ENCODE measurements at regions not wholly inside any gene's neighbourhood (a gene's known extent, or its start where the extent isn't known, plus 50 kb on each side); places are given as distances from the start of the nearest gene placed in this dataset.

DNA sequence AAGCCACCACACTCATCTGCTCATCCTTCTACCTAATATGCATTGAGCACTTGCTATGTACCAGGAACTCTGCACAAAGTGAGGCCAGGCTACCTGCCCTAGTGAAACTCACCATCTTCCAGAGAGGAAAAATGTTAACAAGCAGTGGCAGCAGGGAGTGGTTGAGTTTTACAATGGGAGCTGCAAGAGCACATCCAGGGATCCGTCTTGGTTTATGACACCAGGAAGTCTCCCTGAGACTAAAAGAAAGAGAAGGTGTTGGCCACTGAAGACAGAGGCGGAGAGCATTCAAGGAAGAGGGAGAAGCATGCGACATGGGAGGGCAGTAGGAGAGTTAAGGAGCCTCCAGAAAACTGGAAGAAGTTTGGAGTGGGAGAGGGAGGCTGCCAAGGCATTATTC, 178.1 kb upstream of the CPEB2 start:
- no peak for DNase-seq
- Histone ChIP-seq H3K27me3 (ENCODE audit: insufficient read depth, low read depth) (no peaks in the 10 kb centered on the region), H3K9me2 (ENCODE audit: insufficient read depth) (no peaks in the 10 kb centered on the region), H3K4me2 (no peak overlapping the region), H3K36me3 (ENCODE audit: low read depth) (no peaks in the 10 kb centered on the region), H3K4me1 (replicated peaks; ENCODE audit: insufficient read depth) (no peaks in the 10 kb centered on the region), H4K20me1 (ENCODE audit: insufficient read depth) (no peaks in the 10 kb centered on the region), H3K79me2 (ENCODE audit: low read depth) (no peaks in the 10 kb centered on the region), H2AFZ (no peak overlapping the region), H3K27ac (no peak overlapping the region), H3K4me3 (no peak overlapping the region), H3F3A (ENCODE audit: insufficient read depth, low read depth) (no peaks in the 10 kb centered on the region), H3K9me3 (ENCODE audit: insufficient read depth, low read depth) (no peaks in the 10 kb centered on the region)
- no TSS peak for BruUV-seq (replicated peaks)
- TF ChIP-seq, protein P1, sequence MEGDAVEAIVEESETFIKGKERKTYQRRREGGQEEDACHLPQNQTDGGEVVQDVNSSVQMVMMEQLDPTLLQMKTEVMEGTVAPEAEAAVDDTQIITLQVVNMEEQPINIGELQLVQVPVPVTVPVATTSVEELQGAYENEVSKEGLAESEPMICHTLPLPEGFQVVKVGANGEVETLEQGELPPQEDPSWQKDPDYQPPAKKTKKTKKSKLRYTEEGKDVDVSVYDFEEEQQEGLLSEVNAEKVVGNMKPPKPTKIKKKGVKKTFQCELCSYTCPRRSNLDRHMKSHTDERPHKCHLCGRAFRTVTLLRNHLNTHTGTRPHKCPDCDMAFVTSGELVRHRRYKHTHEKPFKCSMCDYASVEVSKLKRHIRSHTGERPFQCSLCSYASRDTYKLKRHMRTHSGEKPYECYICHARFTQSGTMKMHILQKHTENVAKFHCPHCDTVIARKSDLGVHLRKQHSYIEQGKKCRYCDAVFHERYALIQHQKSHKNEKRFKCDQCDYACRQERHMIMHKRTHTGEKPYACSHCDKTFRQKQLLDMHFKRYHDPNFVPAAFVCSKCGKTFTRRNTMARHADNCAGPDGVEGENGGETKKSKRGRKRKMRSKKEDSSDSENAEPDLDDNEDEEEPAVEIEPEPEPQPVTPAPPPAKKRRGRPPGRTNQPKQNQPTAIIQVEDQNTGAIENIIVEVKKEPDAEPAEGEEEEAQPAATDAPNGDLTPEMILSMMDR (conservative IDR thresholded peaks at IDR 0.05): no peak
- TF ChIP-seq EZH2 (IDR thresholded peaks at IDR 0.05; ENCODE audit: low read depth): no peak
- ChIA-PET CTCF (no interaction called here), POLR2A (ENCODE audit: unreplicated experiment) (no interaction called here)
- intact Hi-C loops (cut with micrococcal nuclease; ENCODE audit: unreplicated experiment): no loop called here

- Histone ChIP-seq H3K4me2 (no peak overlapping the region), H3K4me1 (replicated peaks; ENCODE audit: insufficient read depth) (peaks cover 4% of the 10 kb centered on the region; the same call in 1 of the 2 replicates), H3K36me3 (ENCODE audit: low read depth) (no peaks in the 10 kb centered on the region), H3K27me3 (ENCODE audit: insufficient read depth, low read depth) (no peaks in the 10 kb centered on the region), H3F3A (ENCODE audit: insufficient read depth, low read depth) (no peaks in the 10 kb centered on the region), H3K79me2 (ENCODE audit: low read depth) (no peaks in the 10 kb centered on the region), H3K27ac (no peak overlapping the region), H3K9me3 (ENCODE audit: insufficient read depth, low read depth) (no peaks in the 10 kb centered on the region), H4K20me1 (ENCODE audit: insufficient read depth) (no peaks in the 10 kb centered on the region), H2AFZ (no peak overlapping the region), H3K4me3 (no peak overlapping the region), H3K9me2 (ENCODE audit: insufficient read depth) (no peaks in the 10 kb centered on the region)
- ChIA-PET CTCF (no interaction called here), POLR2A (ENCODE audit: unreplicated experiment) (no interaction called here)
- DNase-seq: no peak
- TF ChIP-seq, protein P1 (conservative IDR thresholded peaks at IDR 0.05): no peak
- no peak for TF ChIP-seq EZH2 (IDR thresholded peaks at IDR 0.05; ENCODE audit: low read depth)
- intact Hi-C loops (cut with micrococcal nuclease; ENCODE audit: unreplicated experiment): no loop called here
- BruUV-seq (replicated peaks): no TSS peak
Observed at GRCh38 chr4:14827111-14827510, 175.2 kb upstream of the CPEB2 start.

DNA sequence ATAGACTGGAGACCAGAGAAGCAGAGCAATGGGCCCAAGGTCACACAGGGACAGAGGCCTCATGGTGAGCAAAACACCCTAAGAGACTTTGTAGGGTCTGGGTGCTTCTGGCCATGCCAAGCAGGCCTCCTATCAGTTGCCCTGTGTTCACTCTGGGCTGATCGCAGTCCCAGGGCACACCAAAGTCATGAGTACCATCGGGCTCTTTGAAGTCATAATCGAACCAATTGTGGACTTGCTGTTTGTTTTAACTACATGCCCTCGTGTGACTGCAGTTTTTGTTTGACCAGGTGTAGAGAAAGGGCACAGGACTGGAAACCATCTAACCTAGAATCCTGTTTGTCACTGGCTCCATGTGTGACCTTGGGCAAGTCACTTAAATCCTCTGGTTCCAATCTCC, 172.5 kb upstream of the CPEB2 start:
- Histone ChIP-seq H3K4me1 (replicated peaks; ENCODE audit: insufficient read depth) (peaks cover 4% of the 10 kb centered on the region; the same call in 1 of the 2 replicates), H3K4me2 (no peak overlapping the region), H3K27me3 (ENCODE audit: insufficient read depth, low read depth) (no peaks in the 10 kb centered on the region), H3K36me3 (ENCODE audit: low read depth) (no peaks in the 10 kb centered on the region), H3K4me3 (no peak overlapping the region), H3K27ac (no peak overlapping the region), H2AFZ (no peak overlapping the region), H3K9me3 (ENCODE audit: insufficient read depth, low read depth) (no peaks in the 10 kb centered on the region), H4K20me1 (ENCODE audit: insufficient read depth) (no peaks in the 10 kb centered on the region), H3F3A (ENCODE audit: insufficient read depth, low read depth) (no peaks in the 10 kb centered on the region), H3K79me2 (ENCODE audit: low read depth) (no peaks in the 10 kb centered on the region), H3K9me2 (ENCODE audit: insufficient read depth) (no peaks in the 10 kb centered on the region; the same call in 1 of the 2 replicates)
- TF ChIP-seq, protein P1 (conservative IDR thresholded peaks at IDR 0.05): no peak
- TF ChIP-seq EZH2 (IDR thresholded peaks at IDR 0.05; ENCODE audit: low read depth): no peak
- ChIA-PET POLR2A (ENCODE audit: unreplicated experiment) (no interaction called here), CTCF (no interaction called here)
- BruUV-seq (replicated peaks): no TSS peak
- intact Hi-C loops (cut with micrococcal nuclease; ENCODE audit: unreplicated experiment): no loop called here
- DNase-seq: no peak
